ENCODE measurements at regions not wholly inside any gene's neighbourhood (a gene's known extent, or its start where the extent isn't known, plus 50 kb on each side); places are given as distances from the start of the nearest gene placed in this dataset.

DNA sequence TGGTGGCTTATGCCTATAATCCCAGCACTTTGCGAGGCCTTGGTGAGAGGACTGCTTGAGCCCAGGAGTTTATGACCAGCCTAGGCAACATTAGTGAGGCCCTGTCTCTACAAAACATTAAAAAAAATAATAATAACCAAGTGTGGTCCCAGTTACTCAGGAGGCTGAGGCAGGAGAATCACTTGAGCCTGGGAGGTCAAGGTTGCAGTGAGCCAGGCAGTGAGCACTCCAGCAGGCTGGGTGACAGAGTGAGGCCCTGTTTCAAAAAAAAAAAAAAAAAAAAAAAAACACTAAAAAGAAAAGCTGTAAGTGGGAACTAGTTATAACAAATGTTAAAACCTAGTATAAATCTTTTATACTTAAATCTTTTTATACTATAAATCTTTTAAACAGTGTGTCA lies 146.2 kb upstream of the ITGA4 start:
- TF ChIP-seq RAD21 (IDR thresholded peaks at IDR 0.05; ENCODE audit: low read depth), result no peak
- no peak for TF ChIP-seq ZFX (IDR thresholded peaks at IDR 0.05)
- TF ChIP-seq EGR1 (IDR thresholded peaks at IDR 0.05; ENCODE audit: low read depth), result no peak
- TF ChIP-seq, protein P1, sequence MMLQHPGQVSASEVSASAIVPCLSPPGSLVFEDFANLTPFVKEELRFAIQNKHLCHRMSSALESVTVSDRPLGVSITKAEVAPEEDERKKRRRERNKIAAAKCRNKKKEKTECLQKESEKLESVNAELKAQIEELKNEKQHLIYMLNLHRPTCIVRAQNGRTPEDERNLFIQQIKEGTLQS (IDR thresholded peaks at IDR 0.05), result no peak
- TF ChIP-seq, protein P2, sequence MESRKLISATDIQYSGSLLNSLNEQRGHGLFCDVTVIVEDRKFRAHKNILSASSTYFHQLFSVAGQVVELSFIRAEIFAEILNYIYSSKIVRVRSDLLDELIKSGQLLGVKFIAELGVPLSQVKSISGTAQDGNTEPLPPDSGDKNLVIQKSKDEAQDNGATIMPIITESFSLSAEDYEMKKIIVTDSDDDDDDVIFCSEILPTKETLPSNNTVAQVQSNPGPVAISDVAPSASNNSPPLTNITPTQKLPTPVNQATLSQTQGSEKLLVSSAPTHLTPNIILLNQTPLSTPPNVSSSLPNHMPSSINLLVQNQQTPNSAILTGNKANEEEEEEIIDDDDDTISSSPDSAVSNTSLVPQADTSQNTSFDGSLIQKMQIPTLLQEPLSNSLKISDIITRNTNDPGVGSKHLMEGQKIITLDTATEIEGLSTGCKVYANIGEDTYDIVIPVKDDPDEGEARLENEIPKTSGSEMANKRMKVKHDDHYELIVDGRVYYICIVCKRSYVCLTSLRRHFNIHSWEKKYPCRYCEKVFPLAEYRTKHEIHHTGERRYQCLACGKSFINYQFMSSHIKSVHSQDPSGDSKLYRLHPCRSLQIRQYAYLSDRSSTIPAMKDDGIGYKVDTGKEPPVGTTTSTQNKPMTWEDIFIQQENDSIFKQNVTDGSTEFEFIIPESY (IDR thresholded peaks at IDR 0.05; ENCODE audit: extremely low read depth, insufficient replicate concordance, low read length), result no peak
- no peak for TF ChIP-seq POLR2AphosphoS5 (IDR thresholded peaks at IDR 0.05; ENCODE audit: low read depth, low read length)
- TF ChIP-seq CEBPB (IDR thresholded peaks at IDR 0.05; ENCODE audit: low read depth), result no peak
- no peak for TF ChIP-seq JUND (IDR thresholded peaks at IDR 0.05)
- TF ChIP-seq EZH2 (IDR thresholded peaks at IDR 0.05), result no peak
- TF ChIP-seq TCF7L2 (IDR thresholded peaks at IDR 0.05; ENCODE audit: borderline replicate concordance, extremely low read depth, insufficient read depth, insufficient read length), result no peak
- TF ChIP-seq, protein P3, sequence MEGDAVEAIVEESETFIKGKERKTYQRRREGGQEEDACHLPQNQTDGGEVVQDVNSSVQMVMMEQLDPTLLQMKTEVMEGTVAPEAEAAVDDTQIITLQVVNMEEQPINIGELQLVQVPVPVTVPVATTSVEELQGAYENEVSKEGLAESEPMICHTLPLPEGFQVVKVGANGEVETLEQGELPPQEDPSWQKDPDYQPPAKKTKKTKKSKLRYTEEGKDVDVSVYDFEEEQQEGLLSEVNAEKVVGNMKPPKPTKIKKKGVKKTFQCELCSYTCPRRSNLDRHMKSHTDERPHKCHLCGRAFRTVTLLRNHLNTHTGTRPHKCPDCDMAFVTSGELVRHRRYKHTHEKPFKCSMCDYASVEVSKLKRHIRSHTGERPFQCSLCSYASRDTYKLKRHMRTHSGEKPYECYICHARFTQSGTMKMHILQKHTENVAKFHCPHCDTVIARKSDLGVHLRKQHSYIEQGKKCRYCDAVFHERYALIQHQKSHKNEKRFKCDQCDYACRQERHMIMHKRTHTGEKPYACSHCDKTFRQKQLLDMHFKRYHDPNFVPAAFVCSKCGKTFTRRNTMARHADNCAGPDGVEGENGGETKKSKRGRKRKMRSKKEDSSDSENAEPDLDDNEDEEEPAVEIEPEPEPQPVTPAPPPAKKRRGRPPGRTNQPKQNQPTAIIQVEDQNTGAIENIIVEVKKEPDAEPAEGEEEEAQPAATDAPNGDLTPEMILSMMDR (IDR thresholded peaks at IDR 0.05 in 2 of 3, conservative IDR thresholded peaks at IDR 0.05 in 1 of 3; ENCODE audit: borderline replicate concordance in 1 of 3, insufficient read depth in 1 of 3, low read depth in 2 of 3, low read length in 2 of 3), result no peak
- TF ChIP-seq ZNF274 (IDR thresholded peaks at IDR 0.05; ENCODE audit: low read depth, low read length), result no peak
- TF ChIP-seq, protein P4, sequence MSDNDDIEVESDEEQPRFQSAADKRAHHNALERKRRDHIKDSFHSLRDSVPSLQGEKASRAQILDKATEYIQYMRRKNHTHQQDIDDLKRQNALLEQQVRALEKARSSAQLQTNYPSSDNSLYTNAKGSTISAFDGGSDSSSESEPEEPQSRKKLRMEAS (IDR thresholded peaks at IDR 0.05), result no peak
- TF ChIP-seq SP1 (IDR thresholded peaks at IDR 0.05; ENCODE audit: low read depth), result no peak
- no peak for TF ChIP-seq POLR2A (IDR thresholded peaks at IDR 0.05; ENCODE audit: borderline replicate concordance, extremely low read depth, insufficient read depth, insufficient read length)
- ChIA-PET POLR2A (no interaction called here), RAD21 (ENCODE audit: low non-redundant PET in 1 of 2, low total read pairs in 2 of 2, uncharacterized antibody in 2 of 2, unreplicated experiment in 2 of 2) (no interaction called here), CTCF (no interaction called here)
- no peak overlapping the region for H3K9ac ChIP-seq (ENCODE audit: low read length)
- no peaks in the 10 kb centered on the region for H3K9me2 ChIP-seq (ENCODE audit: insufficient read depth)
- no peak for ATAC-seq
- no peaks in the 10 kb centered on the region for H3K9me3 ChIP-seq (ENCODE audit: control insufficient read depth in 1 of 2, insufficient read depth in 1 of 2, low read depth in 1 of 2, low read length in 2 of 2)
- H3K27ac ChIP-seq (ENCODE audit: low read depth, low read length), result no peak overlapping the region
- H3K4me1 ChIP-seq (ENCODE audit: control insufficient read depth in 1 of 2, insufficient read depth in 2 of 2, low read length in 2 of 2), result no peaks in the 10 kb centered on the region
- intact Hi-C loops (cut with micrococcal nuclease), result no loop called here
- no peaks in the 10 kb centered on the region for H3K36me3 ChIP-seq (ENCODE audit: control insufficient read depth in 1 of 2, insufficient read depth in 2 of 2, low read length in 2 of 2)
- DNase-seq (ENCODE audit: low read depth, low spot score), result no peak
- no peak overlapping the region for H2AFZ ChIP-seq (ENCODE audit: low read depth, low read length, poor library complexity, severe bottlenecking)
- no peak overlapping the region for H3K4me3 ChIP-seq (replicated peaks in 1 of 2; ENCODE audit: low read depth in 1 of 2, low read length in 2 of 2)
- no peaks in the 10 kb centered on the region for H3K79me2 ChIP-seq (ENCODE audit: insufficient read depth, low read length)
- no peaks in the 10 kb centered on the region for H4K20me1 ChIP-seq (ENCODE audit: insufficient read depth)
- no peak overlapping the region for H3K4me2 ChIP-seq (ENCODE audit: low read length)
- BruUV-seq (replicated peaks), result no TSS peak
- H3K27me3 ChIP-seq (ENCODE audit: insufficient read depth, low read length), result no peaks in the 10 kb centered on the region

Measured in HCT116 (cell line).